ENCODE measurements at regions not wholly inside any gene's neighbourhood (a gene's known extent, or its start where the extent isn't known, plus 50 kb on each side); places are given as distances from the start of the nearest gene placed in this dataset.

DNA sequence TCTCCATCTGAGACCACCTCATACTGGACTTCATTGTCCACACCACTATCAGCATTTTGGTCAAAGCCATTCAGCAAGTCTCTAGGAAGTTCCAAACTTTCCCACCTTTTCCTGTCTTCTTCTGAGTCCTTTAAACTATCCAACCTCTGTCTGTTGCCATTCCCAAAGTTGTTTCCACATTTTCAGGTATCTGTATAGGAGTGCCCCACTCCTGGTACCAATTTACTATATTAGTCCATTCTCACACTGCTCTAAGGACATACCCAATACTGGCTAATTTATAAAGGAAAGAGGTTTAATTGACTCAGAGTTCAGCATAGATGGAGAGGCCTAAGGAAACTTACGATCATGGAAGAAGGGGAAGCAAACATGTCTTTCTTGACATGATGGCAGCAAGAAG lies 292.2 kb upstream of the ATXN7L3B start:
- TF ChIP-seq, protein P1, sequence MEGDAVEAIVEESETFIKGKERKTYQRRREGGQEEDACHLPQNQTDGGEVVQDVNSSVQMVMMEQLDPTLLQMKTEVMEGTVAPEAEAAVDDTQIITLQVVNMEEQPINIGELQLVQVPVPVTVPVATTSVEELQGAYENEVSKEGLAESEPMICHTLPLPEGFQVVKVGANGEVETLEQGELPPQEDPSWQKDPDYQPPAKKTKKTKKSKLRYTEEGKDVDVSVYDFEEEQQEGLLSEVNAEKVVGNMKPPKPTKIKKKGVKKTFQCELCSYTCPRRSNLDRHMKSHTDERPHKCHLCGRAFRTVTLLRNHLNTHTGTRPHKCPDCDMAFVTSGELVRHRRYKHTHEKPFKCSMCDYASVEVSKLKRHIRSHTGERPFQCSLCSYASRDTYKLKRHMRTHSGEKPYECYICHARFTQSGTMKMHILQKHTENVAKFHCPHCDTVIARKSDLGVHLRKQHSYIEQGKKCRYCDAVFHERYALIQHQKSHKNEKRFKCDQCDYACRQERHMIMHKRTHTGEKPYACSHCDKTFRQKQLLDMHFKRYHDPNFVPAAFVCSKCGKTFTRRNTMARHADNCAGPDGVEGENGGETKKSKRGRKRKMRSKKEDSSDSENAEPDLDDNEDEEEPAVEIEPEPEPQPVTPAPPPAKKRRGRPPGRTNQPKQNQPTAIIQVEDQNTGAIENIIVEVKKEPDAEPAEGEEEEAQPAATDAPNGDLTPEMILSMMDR (IDR thresholded peaks at IDR 0.05), result no peak
- TF ChIP-seq POLR2A (IDR thresholded peaks at IDR 0.05), result no peak
